A673 (cell line): ENCODE measurements at regions not wholly inside any gene's neighbourhood (a gene's known extent, or its start where the extent isn't known, plus 50 kb on each side); places are given as distances from the start of the nearest gene placed in this dataset.

Source experiments
- EZH2 ChIP-seq: fragments of 200-600 bp; sonication (generic); IDR thresholded peaks from 2 replicates; pipeline ENCODE4 v1.6.1; 2017; ENCODE audit warnings: borderline replicate concordance, low read depth, mild to moderate bottlenecking, mixed read lengths, antibody characterized with exemption, low read length; ENCODE audit not compliant: poor library complexity, severe bottlenecking
- TF ChIP-seq, protein P1 (sequence below): fragments of 300-800, 200-600 bp; sonication (generic); conservative IDR thresholded peaks from 2 replicates; pipeline ENCODE4 v1.5.1; 2017; ENCODE audit warnings: low read depth, mild to moderate bottlenecking, antibody characterized with exemption, low read length, moderate library complexity, mixed read lengths

DNA sequence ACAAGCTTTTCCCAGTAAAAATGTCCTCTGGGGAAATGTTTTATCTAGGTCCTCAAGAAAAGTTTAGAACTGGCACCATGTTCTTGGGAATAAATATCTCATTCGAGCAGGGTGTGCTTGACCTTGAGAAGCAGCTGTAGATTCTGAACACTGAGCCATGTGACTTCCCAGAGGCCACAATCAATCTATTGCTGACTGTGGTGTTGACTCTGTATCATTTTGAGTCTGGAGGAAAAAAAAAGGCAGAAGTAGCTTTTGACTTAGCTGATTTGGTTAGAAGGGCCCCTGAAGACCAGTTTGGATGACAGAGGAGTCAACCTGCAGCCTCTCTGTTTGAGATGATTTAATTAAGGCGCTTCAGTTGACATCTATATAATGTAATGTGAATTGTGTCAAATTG lies 592.4 kb upstream of the SEL1L start:
- TF ChIP-seq, protein P1, sequence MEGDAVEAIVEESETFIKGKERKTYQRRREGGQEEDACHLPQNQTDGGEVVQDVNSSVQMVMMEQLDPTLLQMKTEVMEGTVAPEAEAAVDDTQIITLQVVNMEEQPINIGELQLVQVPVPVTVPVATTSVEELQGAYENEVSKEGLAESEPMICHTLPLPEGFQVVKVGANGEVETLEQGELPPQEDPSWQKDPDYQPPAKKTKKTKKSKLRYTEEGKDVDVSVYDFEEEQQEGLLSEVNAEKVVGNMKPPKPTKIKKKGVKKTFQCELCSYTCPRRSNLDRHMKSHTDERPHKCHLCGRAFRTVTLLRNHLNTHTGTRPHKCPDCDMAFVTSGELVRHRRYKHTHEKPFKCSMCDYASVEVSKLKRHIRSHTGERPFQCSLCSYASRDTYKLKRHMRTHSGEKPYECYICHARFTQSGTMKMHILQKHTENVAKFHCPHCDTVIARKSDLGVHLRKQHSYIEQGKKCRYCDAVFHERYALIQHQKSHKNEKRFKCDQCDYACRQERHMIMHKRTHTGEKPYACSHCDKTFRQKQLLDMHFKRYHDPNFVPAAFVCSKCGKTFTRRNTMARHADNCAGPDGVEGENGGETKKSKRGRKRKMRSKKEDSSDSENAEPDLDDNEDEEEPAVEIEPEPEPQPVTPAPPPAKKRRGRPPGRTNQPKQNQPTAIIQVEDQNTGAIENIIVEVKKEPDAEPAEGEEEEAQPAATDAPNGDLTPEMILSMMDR, result no peak
- no peak for TF ChIP-seq EZH2
